ENCODE measurements at regions not wholly inside any gene's neighbourhood (a gene's known extent, or its start where the extent isn't known, plus 50 kb on each side); places are given as distances from the start of the nearest gene placed in this dataset.

DNA sequence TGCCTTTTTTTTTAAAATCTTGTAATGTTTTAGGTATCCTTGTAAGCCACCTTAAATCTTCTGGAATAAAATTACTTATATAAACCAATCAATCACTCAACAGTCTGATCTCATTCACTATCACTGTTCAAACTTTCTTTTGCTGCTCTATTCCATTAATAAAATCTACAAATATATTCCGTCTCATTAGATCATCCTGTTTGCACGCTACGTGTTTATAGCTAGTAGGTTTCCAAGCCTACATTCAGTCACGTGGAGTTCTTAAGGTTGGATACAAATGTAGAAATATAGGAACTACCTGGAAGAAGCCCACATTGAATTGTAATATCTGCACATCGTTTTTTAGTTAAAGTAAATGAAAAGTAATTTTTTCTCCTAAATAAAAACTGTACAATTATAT is 274.8 kb upstream of the CNTN4 start:
- DNase-seq = no peak
- Mint-ChIP-seq H3K27ac (ENCODE audit: unreplicated experiment) (no peak overlapping the region), H3K4me3 (ENCODE audit: unreplicated experiment) (no peak overlapping the region), H3K36me3 (ENCODE audit: unreplicated experiment) (no peaks in the 10 kb centered on the region), H3K27me3 (ENCODE audit: unreplicated experiment) (no peaks in the 10 kb centered on the region), H3K9me3 (ENCODE audit: unreplicated experiment) (no peaks in the 10 kb centered on the region), H3K4me1 (ENCODE audit: low read depth, unreplicated experiment) (no peaks in the 10 kb centered on the region)
- TF ChIP-seq, protein P1, sequence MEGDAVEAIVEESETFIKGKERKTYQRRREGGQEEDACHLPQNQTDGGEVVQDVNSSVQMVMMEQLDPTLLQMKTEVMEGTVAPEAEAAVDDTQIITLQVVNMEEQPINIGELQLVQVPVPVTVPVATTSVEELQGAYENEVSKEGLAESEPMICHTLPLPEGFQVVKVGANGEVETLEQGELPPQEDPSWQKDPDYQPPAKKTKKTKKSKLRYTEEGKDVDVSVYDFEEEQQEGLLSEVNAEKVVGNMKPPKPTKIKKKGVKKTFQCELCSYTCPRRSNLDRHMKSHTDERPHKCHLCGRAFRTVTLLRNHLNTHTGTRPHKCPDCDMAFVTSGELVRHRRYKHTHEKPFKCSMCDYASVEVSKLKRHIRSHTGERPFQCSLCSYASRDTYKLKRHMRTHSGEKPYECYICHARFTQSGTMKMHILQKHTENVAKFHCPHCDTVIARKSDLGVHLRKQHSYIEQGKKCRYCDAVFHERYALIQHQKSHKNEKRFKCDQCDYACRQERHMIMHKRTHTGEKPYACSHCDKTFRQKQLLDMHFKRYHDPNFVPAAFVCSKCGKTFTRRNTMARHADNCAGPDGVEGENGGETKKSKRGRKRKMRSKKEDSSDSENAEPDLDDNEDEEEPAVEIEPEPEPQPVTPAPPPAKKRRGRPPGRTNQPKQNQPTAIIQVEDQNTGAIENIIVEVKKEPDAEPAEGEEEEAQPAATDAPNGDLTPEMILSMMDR (IDR thresholded peaks at IDR 0.05; ENCODE audit: partially characterized antibody, unreplicated experiment) = no peak

DNA sequence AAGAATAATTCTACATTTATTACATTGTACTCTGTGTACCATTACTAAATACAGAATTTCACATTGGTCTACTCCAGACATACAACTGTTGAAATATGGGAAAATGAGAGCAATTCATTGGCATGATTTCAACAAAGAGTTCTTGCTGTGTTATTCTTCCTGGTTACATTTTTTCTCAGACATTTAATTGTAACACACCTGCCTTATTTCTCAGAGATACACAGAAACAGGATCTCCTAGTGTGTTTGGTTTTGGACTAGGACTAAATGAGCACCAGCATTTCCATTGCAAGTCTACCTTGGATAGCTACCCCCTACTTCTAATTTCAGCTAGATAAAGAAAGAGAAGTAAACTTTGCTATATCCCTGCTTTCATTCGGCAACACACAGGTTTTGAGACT is 274.3 kb upstream of the CNTN4 start:
- no peak overlapping the region for H3K4me3 Mint-ChIP-seq (ENCODE audit: unreplicated experiment)
- H3K36me3 Mint-ChIP-seq (ENCODE audit: unreplicated experiment) = no peaks in the 10 kb centered on the region
- TF ChIP-seq, protein P1 (IDR thresholded peaks at IDR 0.05; ENCODE audit: partially characterized antibody, unreplicated experiment) = no peak
- no peak for DNase-seq
- no peaks in the 10 kb centered on the region for H3K9me3 Mint-ChIP-seq (ENCODE audit: unreplicated experiment)
- H3K4me1 Mint-ChIP-seq (ENCODE audit: low read depth, unreplicated experiment) = no peaks in the 10 kb centered on the region
- no peaks in the 10 kb centered on the region for H3K27me3 Mint-ChIP-seq (ENCODE audit: unreplicated experiment)
- H3K27ac Mint-ChIP-seq (ENCODE audit: unreplicated experiment) = no peak overlapping the region

DNA sequence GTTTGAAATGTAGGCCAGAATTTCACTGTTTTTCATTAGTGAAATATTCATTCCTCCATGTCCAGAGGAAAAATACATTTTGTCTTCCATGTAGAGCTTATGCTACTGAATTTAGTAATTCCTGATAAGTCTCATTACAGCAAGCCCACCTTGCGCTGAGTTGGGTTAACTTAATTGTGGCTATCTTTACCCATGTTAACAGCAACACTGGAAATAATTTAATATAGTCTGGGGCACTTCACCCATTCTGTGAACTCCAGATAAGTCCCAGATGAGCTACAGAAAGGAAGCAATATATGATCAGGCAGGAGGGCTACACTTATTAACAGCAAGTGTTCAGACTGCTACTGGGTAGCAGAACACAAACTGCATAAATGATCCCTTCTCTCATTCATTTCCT is 270.1 kb upstream of the CNTN4 start:
- TF ChIP-seq, protein P1 (IDR thresholded peaks at IDR 0.05; ENCODE audit: partially characterized antibody, unreplicated experiment) = no peak
- no peak overlapping the region for H3K4me3 Mint-ChIP-seq (ENCODE audit: unreplicated experiment)
- no peaks in the 10 kb centered on the region for H3K36me3 Mint-ChIP-seq (ENCODE audit: unreplicated experiment)
- no peak for DNase-seq
- no peaks in the 10 kb centered on the region for H3K9me3 Mint-ChIP-seq (ENCODE audit: unreplicated experiment)
- no peaks in the 10 kb centered on the region for H3K4me1 Mint-ChIP-seq (ENCODE audit: low read depth, unreplicated experiment)
- no peak overlapping the region for H3K27ac Mint-ChIP-seq (ENCODE audit: unreplicated experiment)
- H3K27me3 Mint-ChIP-seq (ENCODE audit: unreplicated experiment) = no peaks in the 10 kb centered on the region

- H3K9me3 Mint-ChIP-seq (ENCODE audit: unreplicated experiment) = no peaks in the 10 kb centered on the region
- no peak overlapping the region for H3K27ac Mint-ChIP-seq (ENCODE audit: unreplicated experiment)
- no peaks in the 10 kb centered on the region for H3K27me3 Mint-ChIP-seq (ENCODE audit: unreplicated experiment)
- H3K36me3 Mint-ChIP-seq (ENCODE audit: unreplicated experiment) = no peaks in the 10 kb centered on the region
- no peaks in the 10 kb centered on the region for H3K4me1 Mint-ChIP-seq (ENCODE audit: low read depth, unreplicated experiment)
- no peak overlapping the region for H3K4me3 Mint-ChIP-seq (ENCODE audit: unreplicated experiment)
- TF ChIP-seq, protein P1 (IDR thresholded peaks at IDR 0.05; ENCODE audit: partially characterized antibody, unreplicated experiment) = no peak
- no peak for DNase-seq
Measured at GRCh38 chr3:1830851-1831250, 267.8 kb upstream of the CNTN4 start.

DNA sequence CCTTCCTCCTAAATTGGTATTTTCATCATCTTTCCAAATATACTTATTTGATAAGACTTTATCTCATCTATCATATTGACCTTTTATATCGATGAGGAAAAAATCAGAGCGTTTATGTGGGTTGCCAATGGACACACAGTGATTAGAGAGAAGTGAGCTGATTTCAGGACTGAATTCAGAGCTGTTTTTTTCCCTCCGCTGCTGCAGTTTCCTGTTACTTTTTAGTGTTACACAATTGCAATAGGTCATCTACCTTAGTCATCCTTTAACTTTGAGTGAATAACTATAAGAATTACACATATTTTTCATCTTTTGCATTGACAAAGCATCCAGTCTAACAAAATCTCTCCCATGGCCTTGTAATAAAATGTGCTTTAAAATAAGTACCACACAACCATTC is 266.3 kb upstream of the CNTN4 start:
- TF ChIP-seq, protein P1 (IDR thresholded peaks at IDR 0.05; ENCODE audit: partially characterized antibody, unreplicated experiment) = no peak
- H3K27me3 Mint-ChIP-seq (ENCODE audit: unreplicated experiment) = no peaks in the 10 kb centered on the region
- DNase-seq = no peak
- H3K4me1 Mint-ChIP-seq (ENCODE audit: low read depth, unreplicated experiment) = no peaks in the 10 kb centered on the region
- H3K4me3 Mint-ChIP-seq (ENCODE audit: unreplicated experiment) = no peak overlapping the region
- H3K9me3 Mint-ChIP-seq (ENCODE audit: unreplicated experiment) = no peaks in the 10 kb centered on the region
- H3K27ac Mint-ChIP-seq (ENCODE audit: unreplicated experiment) = no peak overlapping the region
- no peaks in the 10 kb centered on the region for H3K36me3 Mint-ChIP-seq (ENCODE audit: unreplicated experiment)

All from glutamatergic neuron (in vitro differentiated cells).